A204.1 (cell line): ENCODE measurements at regions not wholly inside any gene's neighbourhood (a gene's known extent, or its start where the extent isn't known, plus 50 kb on each side); places are given as distances from the start of the nearest gene placed in this dataset.
"Not testable (repeated sequence)": the region's sequence is repeated elsewhere in the genome, so short reads cannot be mapped to it uniquely, and the experiment has no call there.

ENCODE experiments used
- FAIRE-seq: peaks from 2 replicates; lab custom pipeline; 2012; peaks lifted over from hg19 to GRCh38; lab: Jason Lieb, UNC

DNA sequence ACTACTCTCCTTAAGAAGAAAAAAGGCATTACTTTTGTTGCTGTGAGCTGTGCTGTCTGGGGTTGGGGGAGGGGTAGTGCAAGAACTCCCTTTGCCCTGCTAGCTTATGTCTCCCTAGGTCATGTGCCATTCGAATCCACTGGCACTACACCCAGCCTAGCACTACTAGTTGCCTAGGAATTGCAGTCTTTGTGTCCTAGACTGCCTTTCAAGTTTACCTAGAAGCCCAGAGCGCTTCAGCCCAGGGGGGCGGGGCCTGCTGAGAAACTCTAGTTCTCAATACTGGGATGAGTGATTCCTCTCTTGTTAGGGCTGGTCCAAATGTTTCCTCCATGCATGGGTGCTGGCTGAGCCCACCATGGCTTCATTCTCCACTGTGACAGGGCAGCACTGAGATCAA lies 1011.5 kb downstream of the PCDH19 start:
- FAIRE-seq: no peak

DNA sequence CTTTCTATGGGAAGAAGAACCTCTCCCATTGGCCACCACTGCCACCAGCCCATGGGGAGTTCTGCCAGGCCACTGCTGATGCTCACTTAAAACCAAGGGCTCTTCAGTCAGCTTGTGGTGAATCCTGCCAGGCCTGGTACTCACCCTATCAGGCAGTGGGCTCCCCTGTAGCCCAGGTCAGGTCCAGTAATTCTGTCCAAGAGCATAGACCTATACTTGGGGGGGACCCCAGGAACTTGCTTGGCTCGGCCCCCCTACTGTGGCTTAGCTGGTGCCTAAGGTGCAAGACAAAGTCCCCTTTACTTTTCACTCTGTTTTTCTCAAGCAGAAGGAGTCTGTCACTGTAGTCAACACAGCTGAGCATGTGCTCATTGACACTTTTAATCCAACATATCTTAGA lies 1012.2 kb downstream of the PCDH19 start:
- FAIRE-seq: no peak

GRCh38 chrX:99394456-99394855 lies 1015.6 kb downstream of the PCDH19 start:
- FAIRE-seq: no peak

- no peak for FAIRE-seq
Measured at GRCh38 chrX:99384594-99385374, 1025.3 kb downstream of the PCDH19 start.

DNA sequence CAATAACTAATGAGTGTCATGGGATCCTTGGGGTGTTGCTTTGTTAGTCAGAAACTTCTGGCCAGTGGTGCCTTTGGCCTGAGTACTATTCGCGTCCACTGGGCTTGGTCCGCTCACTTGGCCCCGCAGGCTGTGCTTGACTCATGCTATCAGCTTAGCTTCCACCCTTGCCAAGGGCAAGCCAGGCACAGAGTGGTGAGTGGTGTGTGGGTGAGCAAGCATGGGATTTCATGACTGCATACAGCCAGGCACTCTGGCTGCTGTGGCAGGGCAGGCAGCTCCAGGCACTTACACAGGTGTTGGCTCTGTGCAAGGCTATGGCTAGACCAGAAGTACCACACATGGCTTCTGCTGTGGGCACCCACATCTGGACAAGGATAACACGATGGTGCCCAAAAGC lies 1026.3 kb downstream of the PCDH19 start:
- FAIRE-seq: no peak

DNA sequence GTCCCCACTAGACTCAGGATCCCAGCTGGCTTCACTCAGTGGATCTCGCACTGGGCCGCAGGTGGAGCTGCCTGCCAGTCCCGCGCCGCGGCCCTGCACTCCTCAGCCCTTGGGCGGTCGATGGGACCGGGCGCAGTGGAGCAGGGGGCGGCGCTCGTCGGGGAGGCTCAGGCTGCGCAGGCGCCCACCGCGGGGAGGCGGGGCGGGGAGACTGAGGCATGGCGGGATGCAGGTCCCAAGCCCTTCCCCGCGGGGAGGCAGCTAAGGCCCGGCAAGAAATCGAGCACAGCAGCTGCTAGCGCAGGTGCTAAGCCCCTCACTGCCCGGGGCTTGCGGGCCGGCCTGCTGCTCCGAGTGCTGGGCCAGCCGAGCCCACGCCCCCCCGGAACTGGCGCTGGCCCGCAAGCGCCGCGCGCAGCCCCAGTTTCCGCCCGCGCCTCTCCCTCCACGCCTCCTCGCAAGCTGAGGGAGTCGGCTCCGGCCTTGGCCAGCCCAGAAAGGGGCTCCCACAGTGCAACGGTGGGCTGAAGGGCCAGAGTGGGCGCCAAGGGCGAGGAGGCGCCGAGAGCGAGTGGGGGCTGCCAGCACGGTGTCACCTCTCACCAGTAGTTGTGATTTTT lies 1038.0 kb downstream of the PCDH19 start:
- no peak for FAIRE-seq

DNA sequence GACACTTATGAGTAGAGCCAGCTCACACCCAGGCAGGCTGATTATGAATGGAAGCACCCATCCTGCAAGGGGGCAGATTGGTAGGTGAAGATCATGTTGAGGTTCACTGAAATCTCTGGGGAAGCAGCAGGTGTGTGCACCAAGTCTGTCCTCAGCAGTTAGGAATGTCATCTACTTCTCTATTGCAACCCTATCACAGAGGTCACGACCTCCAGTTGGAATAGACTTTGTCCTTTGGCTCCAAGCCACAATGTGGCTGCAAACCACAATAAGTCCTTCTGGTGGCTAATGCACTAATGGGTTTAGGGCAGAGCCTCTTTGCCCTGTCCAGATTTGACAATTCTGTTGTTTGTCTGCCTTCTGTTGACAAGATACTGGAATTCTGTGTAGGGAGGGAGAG lies 1056.7 kb downstream of the PCDH19 start:
- no peak for FAIRE-seq

- FAIRE-seq: no peak
Measured at GRCh38 chrX:99348256-99348655, 1061.8 kb downstream of the PCDH19 start.

DNA sequence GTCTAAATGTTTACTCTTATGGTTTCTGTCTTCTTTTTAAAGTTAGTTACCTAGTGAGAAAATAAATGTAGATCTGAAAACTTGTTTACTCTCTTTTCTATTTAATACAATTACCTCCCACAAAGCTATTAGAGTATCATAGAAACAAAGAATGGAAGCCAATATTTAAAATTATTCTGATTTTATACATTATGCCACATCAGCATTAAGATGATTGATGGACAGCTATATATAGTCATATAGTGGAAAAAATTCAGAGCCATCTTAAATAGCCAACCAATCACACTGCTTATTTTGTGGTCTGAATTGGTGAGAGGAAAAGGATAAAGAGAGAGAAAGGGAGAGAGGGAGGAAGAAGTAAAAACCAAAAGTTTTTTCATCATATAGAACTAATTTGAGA lies 1101.8 kb downstream of the PCDH19 start:
- FAIRE-seq: no peak

- no peak for FAIRE-seq
Measured at GRCh38 chrX:99305573-99305972, 1104.5 kb downstream of the PCDH19 start.

- peak; percentile 68 for FAIRE-seq
Measured at GRCh38 chrX:99301990-99302389, 1108.1 kb downstream of the PCDH19 start.

DNA sequence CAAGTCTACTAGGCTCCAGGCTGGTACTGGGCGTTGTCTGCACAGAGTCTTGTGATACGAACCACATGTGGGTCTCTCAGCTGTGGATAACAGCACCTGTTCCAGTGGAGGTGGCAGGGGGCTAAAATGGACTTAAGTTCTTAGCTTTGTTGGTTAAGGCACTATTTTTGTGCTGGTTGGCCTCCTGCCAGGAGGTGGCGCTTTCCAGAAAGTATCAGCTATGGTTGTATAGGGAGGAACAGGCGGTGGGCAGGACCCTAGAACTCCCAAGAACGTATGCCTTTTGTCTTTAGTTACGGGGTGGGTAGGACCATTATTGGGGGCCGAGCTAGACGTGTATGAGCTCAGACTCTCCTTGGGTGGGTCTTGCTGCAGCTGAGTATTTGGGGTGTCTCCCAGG lies 1138.4 kb downstream of the PCDH19 start:
- FAIRE-seq: no peak

- FAIRE-seq: no peak
Measured at GRCh38 chrX:99266255-99266654, 1143.8 kb downstream of the PCDH19 start.

- FAIRE-seq: no peak
Measured at GRCh38 chrX:99248180-99248579, 1161.9 kb downstream of the PCDH19 start.

DNA sequence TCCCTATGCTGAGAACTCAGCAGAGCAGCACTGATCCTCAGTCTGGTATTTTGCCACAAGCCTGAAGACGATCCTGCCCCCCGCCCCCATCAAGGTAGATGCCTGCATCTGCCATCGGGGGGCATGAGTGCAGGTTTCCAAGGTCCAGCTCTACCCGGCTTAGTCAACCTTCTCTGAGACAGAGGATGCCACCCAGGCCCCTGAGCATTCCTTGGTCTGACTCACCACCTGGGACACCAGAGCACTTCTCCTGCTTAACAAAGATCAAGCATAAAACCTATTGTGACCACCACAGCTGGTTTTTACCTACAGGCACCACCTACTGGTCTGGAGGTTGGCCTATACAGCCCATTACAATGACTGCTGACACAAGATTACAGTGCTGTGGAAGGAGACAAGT lies 1168.1 kb downstream of the PCDH19 start:
- FAIRE-seq: no peak

DNA sequence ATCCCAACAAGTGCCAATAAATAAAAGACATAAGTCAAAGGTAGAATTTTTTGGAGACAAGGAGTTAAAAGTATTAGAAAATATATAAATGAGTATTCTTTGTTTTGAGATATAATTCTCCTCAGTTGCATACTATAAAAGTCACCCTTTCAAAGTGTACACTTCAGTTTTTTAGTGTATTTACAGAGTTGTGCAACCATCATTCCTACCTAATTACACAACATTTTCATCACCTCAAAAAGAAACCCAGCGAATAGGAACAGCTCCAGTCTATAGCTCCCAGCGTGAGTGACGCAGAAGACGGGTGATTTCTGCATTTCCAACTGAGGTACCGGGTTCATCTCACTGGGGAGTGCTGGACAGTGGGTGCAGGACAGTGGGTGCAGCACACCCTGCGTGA lies 1175.7 kb downstream of the PCDH19 start:
- FAIRE-seq: not testable (repeated sequence)

GRCh38 chrX:99192421-99192820 lies 1217.7 kb downstream of the PCDH19 start:
- FAIRE-seq: no peak

GRCh38 chrX:99184153-99184552 lies 1225.9 kb downstream of the PCDH19 start:
- FAIRE-seq: no peak

GRCh38 chrX:99172958-99173357 lies 1237.1 kb downstream of the PCDH19 start:
- FAIRE-seq: no peak

GRCh38 chrX:99142745-99143144 lies 1267.3 kb downstream of the PCDH19 start:
- no peak for FAIRE-seq

DNA sequence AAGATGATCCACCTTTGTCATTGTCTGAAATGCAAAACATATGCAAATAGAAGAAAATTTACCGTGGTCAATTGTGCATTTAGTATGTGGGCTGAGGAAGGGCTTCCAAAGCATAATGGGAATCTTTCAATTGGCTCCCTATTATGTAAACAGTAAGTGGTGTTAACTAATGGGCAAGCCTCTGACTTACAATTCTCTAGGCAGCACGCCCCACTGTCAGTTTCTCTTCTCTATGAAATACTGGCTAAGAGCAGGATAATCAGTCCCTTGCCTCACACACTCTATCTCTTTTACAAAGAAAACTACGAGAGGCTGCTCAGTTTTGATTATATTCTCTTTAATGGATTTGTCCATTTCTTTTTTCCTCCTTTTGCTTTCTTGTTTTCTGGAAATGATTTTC lies 1272.6 kb downstream of the PCDH19 start:
- FAIRE-seq: no peak

DNA sequence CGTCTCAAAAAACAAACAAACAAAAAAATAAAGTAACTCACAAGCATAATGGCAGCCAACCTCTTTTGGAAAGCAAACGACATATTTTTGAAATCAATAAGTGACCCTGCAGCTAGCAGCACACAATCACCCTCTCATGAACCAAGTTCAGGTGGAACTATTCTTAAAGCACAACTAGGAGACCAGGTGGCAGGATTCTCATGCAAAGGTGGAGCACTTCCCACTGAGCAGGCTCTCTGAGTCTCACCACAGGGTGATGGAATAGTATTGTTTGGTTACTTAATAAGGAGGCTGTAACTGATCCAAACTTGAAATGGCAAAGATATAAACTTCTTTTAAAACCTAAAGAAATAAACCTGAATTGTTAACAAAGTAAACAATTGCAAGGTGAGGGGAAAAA lies 1293.1 kb downstream of the PCDH19 start:
- no peak for FAIRE-seq

DNA sequence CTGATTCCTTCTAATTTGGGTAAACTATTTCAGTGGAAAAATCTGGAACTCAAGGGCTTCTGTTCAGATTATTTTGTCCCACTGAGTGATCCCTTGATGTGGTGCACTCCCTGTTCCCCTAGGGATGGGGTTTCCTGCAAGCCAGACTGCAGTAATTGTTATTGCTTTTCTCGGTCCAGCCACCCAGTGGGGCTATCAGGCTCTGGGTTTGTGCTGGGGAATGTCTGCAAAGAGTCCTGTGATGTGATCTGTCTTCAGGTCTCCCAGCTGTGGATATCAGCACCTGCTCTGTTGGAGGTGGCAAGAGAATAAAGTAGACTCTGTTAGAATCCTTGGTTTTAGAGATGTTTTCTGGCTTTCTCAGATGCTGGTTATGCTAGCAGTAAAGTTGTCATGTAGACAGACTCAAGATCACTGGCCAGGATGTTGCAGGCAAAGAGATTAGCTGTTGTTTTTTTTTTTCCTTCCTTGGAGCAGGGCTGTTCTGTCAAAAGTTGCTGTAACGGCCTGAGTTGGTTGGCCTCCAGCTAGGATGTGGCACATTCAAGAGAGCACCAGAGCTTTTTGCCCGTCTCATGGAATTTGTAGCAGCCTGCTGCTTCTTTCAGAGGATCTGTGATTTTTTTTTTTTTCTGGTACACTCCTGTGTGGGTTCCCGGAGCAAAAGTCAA lies 1314.0 kb downstream of the PCDH19 start:
- FAIRE-seq: no peak

DNA sequence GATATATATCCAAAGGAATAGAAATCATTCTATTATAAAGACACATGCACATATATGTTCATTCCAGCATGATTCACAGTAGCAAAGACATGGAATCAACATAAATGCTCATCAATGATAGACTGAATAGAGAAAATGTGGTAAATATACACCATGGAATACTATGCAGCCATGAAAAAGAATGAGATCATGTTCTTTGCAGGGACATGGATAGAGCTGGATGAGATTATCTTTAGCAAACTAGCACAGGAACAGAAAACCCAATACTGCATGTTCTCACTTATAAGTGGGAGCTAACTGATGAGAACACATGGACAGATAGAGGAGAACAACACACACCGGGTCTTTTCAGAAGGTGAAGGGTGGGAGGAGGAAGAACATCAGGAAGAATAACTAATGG lies 1318.6 kb downstream of the PCDH19 start:
- FAIRE-seq: no peak
